GM12873 (cell line): ENCODE measurements at regions not wholly inside any gene's neighbourhood (a gene's known extent, or its start where the extent isn't known, plus 50 kb on each side); places are given as distances from the start of the nearest gene placed in this dataset.

Experiments used
- TF ChIP-seq, protein P1 (sequence below): IDR thresholded peaks from 2 replicates; pipeline ENCODE4 v1.5.1; 2012; ENCODE audit warnings: low read depth, mild to moderate bottlenecking, moderate library complexity, low read length, control low read depth; ENCODE audit not compliant: insufficient read depth; ENCODE audit errors: missing control alignments

DNA sequence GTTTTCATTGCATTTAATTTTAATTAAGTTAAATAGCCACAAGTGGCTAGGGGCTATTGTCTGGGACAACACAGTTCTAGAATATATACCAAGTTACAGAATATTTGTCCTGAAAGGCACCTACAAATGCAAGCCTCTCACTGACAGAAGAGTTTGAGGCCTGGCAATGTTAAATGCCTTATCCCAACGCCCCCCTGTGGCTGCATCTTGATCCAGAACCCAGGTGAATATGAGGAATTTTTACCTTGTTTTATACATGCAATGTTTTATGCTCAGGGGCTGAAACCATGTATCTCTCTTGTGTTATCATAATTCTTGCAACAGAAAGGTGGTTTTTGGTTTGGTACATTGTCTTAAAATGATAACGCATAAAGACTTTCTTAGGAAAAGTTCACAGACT is 71.8 kb upstream of the SEC11C start:
- TF ChIP-seq, protein P1, sequence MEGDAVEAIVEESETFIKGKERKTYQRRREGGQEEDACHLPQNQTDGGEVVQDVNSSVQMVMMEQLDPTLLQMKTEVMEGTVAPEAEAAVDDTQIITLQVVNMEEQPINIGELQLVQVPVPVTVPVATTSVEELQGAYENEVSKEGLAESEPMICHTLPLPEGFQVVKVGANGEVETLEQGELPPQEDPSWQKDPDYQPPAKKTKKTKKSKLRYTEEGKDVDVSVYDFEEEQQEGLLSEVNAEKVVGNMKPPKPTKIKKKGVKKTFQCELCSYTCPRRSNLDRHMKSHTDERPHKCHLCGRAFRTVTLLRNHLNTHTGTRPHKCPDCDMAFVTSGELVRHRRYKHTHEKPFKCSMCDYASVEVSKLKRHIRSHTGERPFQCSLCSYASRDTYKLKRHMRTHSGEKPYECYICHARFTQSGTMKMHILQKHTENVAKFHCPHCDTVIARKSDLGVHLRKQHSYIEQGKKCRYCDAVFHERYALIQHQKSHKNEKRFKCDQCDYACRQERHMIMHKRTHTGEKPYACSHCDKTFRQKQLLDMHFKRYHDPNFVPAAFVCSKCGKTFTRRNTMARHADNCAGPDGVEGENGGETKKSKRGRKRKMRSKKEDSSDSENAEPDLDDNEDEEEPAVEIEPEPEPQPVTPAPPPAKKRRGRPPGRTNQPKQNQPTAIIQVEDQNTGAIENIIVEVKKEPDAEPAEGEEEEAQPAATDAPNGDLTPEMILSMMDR, result peak; percentile 48

DNA sequence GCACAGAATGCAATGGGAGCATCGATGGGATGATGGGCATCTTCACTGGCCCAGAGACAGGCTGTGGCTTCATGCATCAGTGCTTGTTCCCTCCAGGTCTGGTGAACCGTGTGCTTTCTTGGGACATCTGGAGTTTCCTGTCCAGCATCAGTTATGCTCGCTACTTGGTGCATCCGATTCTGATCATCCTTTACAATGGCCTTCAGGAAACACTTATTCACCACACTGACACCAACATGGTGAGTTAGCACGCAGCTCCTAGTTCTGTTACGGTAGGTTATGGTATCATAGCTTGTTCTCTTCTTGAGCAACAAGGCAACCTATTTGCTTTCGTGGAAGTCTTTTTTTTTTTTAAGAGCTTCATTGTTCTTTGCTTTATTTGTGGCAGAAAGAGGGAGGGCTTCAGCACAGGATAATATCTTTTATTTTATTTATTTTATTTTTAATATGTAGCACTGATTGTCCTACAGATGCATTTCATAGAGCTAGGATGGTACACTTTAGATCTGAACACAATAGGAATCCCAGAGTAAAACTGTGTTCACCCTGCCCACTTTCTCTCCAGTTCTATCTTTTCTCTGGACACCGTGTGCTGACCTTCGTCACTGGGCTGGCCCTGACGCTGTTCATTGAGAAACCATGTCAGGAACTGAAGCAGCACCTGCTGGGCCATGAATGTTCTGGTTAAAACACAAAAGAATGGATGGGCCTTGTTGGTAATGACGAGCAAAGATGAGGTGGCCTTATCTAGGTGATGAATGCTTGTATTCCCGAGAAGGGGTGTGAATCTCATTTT is 71.2 kb upstream of the SEC11C start:
- TF ChIP-seq, protein P1, result no peak

DNA sequence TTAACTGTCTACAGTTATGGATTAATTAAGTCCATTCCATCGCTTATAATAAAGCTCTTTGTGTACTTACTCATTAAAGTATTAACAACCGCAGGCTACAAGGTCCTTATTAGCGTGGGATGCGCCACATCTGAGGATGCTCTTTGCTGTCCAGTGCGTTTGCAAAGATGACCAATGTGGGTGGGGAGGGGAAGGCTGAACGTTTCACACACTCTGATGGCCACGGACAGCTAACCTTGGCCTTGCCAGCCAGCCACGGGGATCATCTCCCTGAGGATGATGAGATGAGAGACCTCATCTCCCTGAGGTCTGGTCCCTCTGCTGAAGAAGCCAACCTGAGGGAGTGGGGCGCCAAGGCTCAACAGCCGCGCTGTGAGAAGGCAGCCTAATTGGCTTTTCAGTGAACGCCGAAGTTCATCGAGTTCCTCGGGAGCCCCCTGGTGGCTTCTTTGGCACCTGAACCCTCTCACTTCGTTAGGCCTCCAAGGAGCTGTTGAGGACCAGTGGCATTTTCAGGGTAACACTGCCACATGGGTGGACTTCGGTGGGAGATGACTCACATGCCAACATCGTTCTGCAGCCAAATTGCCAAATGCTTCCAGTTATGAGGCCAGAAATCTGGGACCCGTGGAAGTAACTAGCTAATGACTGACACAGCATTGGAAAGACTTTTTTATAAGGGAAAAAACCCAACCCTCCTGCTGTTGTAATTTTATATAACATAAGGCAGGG is 69.3 kb upstream of the SEC11C start:
- TF ChIP-seq, protein P1, result peak; percentile 92

DNA sequence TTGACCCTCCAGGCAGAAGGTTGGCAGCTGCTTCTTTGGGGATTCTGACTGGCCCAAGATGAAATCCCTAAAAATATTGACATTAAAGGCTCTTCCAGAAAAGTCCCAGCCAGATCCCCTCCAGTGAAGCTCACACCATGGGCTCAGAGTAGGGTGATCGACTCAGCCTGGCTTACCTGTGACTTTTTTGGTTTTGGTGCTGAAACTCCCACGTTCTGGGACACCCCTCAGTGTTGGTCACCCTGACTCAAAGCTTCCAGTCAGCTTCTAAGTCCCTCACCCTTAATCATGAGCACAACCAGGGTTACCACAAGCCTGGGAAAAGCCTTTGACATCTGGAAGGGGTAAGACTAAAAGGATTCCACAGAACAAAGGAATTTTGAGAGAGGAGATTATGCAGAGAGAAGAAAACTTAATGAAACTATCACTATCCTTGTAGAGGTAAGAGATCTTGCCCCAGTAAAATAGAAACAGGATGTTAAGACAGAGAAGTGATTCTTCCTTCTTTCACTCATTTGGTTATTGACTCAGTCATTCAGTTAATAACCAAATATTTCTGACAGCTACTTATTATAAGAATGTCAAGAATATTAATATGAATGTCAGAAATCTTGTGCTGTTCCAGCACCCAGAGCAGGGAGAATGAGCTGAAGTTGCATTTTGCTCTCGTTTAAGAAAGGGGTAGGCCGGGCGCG is 66.8 kb upstream of the SEC11C start:
- TF ChIP-seq, protein P1, result no peak

DNA sequence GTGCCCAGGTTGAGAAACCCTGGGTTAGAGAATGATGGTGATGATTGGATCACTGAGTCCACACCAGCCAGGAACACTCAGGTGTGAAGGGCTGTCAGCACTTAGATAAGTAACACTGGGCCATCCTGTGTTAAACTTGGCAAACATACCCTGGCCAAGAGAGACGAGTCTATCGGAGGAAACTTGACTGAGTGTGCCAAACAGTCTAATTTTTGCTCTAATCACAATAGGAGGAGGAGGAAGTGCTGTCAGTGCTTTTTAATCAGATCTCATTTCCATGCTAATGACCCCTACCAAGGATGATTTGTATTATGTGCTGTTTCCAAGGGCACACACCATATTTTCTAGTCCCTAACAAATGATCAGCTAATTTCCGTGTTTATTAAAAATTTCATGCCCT is 63.8 kb upstream of the SEC11C start:
- TF ChIP-seq, protein P1, result no peak

DNA sequence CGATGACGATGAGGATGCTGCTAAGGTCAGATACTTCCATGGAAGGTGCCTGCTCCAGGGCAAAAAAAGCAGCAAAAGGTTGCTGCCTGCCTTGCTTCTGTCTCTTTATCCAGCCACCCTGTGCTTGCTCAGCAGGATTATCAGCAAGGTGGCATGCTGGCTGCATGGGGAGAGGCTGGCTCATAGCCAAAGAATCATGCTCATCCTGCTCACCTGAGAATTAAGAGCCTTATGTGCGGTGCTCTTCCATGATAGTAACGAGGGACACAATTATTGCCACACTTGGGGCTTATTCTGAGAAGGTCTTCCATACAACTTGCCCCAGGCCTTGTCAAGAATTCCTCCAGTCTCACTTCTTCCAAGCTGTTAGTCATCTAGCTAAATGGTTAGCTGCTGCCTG is 60.4 kb upstream of the SEC11C start:
- TF ChIP-seq, protein P1, result no peak
